AG09309 (cell line): ENCODE measurements at regions not wholly inside any gene's neighbourhood (a gene's known extent, or its start where the extent isn't known, plus 50 kb on each side); places are given as distances from the start of the nearest gene placed in this dataset.

ENCODE experiments used
- DNase-seq: peaks from one replicate; pipeline ENCODE4 v3.0.0-alpha.2; 2010; ENCODE audit warnings: low read depth
- H3K4me3 ChIP-seq: 2 replicates; pipeline ENCODE4 v1.5.1; 2011; ENCODE audit warnings: mild to moderate bottlenecking, low read depth, low read length, moderate library complexity; ENCODE audit not compliant: control insufficient read depth
- CTCF ChIP-seq: IDR thresholded peaks from 2 replicates; pipeline ENCODE4 v1.5.1; 2011; ENCODE audit warnings: mild to moderate bottlenecking, low read depth, low read length, inconsistent platforms; ENCODE audit not compliant: insufficient read depth, control insufficient read depth; ENCODE audit errors: missing control alignments

- no peak for TF ChIP-seq CTCF
- no peak overlapping the region for H3K4me3 ChIP-seq
- DNase-seq: no peak
These were observed 51.2 kb upstream of the TNFAIP8 start for GRCh38 chr5:119304439-119305211.
